PFSK-1 (cell line): ENCODE measurements at regions not wholly inside any gene's neighbourhood (a gene's known extent, or its start where the extent isn't known, plus 50 kb on each side); places are given as distances from the start of the nearest gene placed in this dataset.

ENCODE experiments used
- FOXP2 ChIP-seq: optimal IDR thresholded peaks from 2 replicates; pipeline ENCODE3; 2011; ENCODE audit warnings: borderline replicate concordance, control low read depth, inconsistent platforms; ENCODE audit not compliant: insufficient read depth; ENCODE audit errors: extremely low read length, extremely low read depth
- POLR2AphosphoS5 ChIP-seq: IDR thresholded peaks from 2 replicates; pipeline ENCODE4 v1.6.1; 2012; ENCODE audit warnings: low read depth, mild to moderate bottlenecking, control low read depth, low read length, moderate library complexity
- SIN3A ChIP-seq: IDR thresholded peaks from 2 replicates; pipeline ENCODE4 v1.6.1; 2012; ENCODE audit warnings: mild to moderate bottlenecking, low read length, moderate library complexity, borderline replicate concordance; ENCODE audit not compliant: insufficient read depth
- TAF1 ChIP-seq: IDR thresholded peaks from 2 replicates; pipeline ENCODE4 v1.6.1; 2012; ENCODE audit warnings: low read length, control low read depth, borderline replicate concordance; ENCODE audit not compliant: insufficient read depth
- TF ChIP-seq, protein P1 (sequence below), 2 experiments: IDR thresholded peaks; 2 replicates each; pipeline versions ENCODE4 v1.6.1 to v1.8.0; 2011 to 2012; ENCODE audit warnings: low read depth in 2 of 2, low read length in 2 of 2, control low read depth in 1 of 2, inconsistent platforms in 1 of 2, mild to moderate bottlenecking in 1 of 2, moderate library complexity in 1 of 2; ENCODE audit not compliant: insufficient read depth in 1 of 2

DNA sequence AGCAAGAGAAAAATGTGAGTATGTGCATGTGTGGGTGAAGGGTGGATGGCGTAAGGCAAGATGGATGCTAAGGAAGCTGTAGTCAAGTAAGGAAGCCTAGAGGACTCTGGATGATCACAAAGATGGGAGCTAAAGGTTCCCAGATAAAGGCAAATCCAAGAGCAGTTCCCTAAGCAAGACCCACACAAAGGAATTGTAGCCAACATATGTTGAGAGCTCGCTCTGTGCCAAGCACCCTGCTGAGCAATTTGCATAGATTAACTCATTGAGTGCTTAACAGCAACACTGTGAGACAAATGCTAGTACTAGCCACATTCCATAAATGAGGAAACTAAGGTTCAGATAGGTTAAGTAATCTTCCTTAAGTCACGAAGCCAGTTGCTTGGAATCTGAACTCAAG, 132.6 kb downstream of the C1D start:
- no peak for TF ChIP-seq FOXP2
- TF ChIP-seq POLR2AphosphoS5, result no peak

DNA sequence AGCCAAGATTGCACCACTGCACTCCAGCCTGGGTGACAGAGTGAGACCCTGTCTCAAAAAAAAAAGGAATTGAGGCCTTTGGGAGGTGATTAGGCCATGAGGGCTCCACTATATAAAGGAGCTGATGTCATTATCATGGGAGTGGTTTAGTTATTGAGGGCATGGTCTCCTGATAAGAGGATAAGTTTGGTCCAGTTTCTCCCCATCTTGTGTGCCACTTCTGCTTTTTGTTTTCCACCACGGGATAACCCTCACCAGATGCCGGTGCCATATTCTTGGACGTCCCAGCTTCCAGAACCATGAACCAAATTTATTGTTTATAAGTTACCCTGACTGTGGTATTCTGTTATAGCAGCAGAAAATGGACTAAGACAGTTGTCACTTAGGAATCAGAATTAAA, 125.8 kb downstream of the C1D start:
- TF ChIP-seq SIN3A, result no peak
- TF ChIP-seq, protein P1, sequence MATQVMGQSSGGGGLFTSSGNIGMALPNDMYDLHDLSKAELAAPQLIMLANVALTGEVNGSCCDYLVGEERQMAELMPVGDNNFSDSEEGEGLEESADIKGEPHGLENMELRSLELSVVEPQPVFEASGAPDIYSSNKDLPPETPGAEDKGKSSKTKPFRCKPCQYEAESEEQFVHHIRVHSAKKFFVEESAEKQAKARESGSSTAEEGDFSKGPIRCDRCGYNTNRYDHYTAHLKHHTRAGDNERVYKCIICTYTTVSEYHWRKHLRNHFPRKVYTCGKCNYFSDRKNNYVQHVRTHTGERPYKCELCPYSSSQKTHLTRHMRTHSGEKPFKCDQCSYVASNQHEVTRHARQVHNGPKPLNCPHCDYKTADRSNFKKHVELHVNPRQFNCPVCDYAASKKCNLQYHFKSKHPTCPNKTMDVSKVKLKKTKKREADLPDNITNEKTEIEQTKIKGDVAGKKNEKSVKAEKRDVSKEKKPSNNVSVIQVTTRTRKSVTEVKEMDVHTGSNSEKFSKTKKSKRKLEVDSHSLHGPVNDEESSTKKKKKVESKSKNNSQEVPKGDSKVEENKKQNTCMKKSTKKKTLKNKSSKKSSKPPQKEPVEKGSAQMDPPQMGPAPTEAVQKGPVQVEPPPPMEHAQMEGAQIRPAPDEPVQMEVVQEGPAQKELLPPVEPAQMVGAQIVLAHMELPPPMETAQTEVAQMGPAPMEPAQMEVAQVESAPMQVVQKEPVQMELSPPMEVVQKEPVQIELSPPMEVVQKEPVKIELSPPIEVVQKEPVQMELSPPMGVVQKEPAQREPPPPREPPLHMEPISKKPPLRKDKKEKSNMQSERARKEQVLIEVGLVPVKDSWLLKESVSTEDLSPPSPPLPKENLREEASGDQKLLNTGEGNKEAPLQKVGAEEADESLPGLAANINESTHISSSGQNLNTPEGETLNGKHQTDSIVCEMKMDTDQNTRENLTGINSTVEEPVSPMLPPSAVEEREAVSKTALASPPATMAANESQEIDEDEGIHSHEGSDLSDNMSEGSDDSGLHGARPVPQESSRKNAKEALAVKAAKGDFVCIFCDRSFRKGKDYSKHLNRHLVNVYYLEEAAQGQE (IDR thresholded peaks at IDR 0.05; ENCODE audit: insufficient read depth in 1 of 2, low read depth in 2 of 2, low read length in 2 of 2), result no peak
- TF ChIP-seq TAF1, result no peak
- TF ChIP-seq POLR2AphosphoS5, result no peak
- TF ChIP-seq FOXP2, result no peak

DNA sequence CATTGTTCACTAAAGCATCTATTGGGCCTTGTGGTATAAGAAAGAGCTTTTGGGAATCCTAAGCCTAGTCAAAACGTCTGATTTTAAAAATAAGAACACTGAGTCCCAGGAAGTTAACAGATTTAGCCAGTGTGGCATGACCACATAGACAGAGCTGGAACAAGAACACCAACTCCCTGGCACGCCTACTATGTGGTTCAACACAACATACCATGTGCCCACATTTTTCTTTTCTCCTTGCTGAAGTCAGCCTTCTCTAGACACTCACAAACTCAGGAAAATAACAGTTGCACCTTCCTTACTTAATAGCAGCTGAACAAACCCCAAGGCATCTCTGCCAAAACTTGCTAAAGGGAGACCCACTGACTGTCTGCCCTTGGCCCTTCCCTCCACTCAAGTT, 124.8 kb downstream of the C1D start:
- TF ChIP-seq POLR2AphosphoS5 (no peak), FOXP2 (no peak), SIN3A (no peak), TAF1 (no peak)
- TF ChIP-seq, protein P1 (IDR thresholded peaks at IDR 0.05; ENCODE audit: insufficient read depth in 1 of 2, low read depth in 2 of 2, low read length in 2 of 2), result no peak

DNA sequence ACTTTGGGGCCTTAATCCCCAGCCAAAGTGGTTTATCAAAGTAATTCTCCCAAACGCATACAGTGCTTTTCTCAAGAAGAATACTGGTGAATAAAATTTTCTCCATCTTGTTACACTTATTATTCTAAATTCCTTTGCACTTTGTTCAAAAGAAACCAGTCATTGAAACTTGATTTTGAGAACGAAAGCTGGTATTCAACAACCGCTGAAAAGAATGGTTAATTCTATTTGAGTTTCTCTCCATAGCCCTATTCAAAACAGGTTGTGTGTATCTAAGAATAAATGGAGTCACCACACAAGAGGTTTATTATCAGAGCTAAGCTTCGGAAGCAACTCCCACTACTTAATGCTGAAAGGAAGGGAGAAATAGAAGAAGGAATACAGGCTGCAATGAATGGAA, 117.7 kb downstream of the C1D start:
- no peak for TF ChIP-seq FOXP2

DNA sequence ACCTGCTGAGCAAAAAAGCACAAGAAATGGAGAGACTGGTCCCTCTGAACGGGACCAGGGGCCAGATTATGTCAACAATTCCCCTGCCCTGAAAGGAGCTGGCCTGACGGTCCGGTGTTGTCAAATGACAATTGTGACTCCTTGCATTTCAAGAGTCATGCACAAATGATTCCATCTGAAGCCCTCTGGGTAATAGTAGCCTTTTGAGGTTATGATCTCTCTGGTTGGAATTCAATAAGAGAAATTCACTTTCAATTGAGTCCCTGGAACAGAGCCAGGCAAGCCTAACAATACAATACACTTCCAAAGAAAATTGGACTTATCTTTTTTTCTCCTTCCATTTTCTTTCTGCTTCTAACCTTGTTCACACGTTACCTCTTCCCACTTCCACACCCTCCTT, 116.9 kb downstream of the C1D start:
- TF ChIP-seq FOXP2 (no peak), POLR2AphosphoS5 (no peak), TAF1 (no peak), SIN3A (no peak)
- TF ChIP-seq, protein P1 (IDR thresholded peaks at IDR 0.05; ENCODE audit: insufficient read depth in 1 of 2, low read depth in 2 of 2, low read length in 2 of 2), result no peak

DNA sequence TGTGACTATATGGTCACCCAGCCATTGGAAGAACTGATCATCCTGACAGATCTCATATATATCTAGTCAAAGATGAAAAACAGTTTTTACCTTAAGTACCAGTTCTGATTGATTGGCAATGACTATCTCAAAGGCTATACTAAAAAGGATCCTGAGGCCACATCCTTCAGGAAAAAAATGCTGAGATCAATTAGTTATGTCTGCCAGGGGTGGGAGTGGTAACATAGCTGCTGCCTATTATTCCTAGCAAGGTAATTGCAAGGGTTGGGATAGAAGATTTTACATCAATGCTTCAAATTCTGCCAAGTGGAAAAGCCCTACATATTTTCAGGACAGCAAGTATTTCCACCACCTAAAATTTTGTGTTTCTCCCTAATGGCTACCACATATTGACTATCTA, 114.7 kb downstream of the C1D start:
- TF ChIP-seq FOXP2 (no peak), POLR2AphosphoS5 (no peak), TAF1 (no peak), SIN3A (no peak)
- TF ChIP-seq, protein P1 (IDR thresholded peaks at IDR 0.05; ENCODE audit: insufficient read depth in 1 of 2, low read depth in 2 of 2, low read length in 2 of 2), result no peak
